GM12891 (cell line): ENCODE measurements at regions not wholly inside any gene's neighbourhood (a gene's known extent, or its start where the extent isn't known, plus 50 kb on each side); places are given as distances from the start of the nearest gene placed in this dataset.

Source experiments
- PAX5 ChIP-seq: IDR thresholded peaks from 2 replicates; pipeline ENCODE4 v1.6.1; 2011; ENCODE audit warnings: low read length, moderate library complexity, mild to moderate bottlenecking; ENCODE audit not compliant: insufficient read depth, severe bottlenecking
- POLR2A ChIP-seq: IDR thresholded peaks from 2 replicates; pipeline ENCODE4 v1.6.1; 2011; ENCODE audit warnings: low read depth, low read length, control low read depth
- POLR2AphosphoS5 ChIP-seq: IDR thresholded peaks from 2 replicates; pipeline ENCODE4 v1.6.1; 2011; ENCODE audit warnings: low read depth, low read length, control low read depth
- TAF1 ChIP-seq: IDR thresholded peaks from 2 replicates; pipeline ENCODE4 v1.6.1; 2011; ENCODE audit warnings: low read depth, low read length, control low read depth

- no peak for TF ChIP-seq POLR2A
- TF ChIP-seq TAF1 = no peak
- no peak for TF ChIP-seq POLR2AphosphoS5
- no peak for TF ChIP-seq PAX5
Observed at GRCh38 chr5:113866763-113867162, 353.3 kb downstream of the YTHDC2 start.
